ENCODE measurements at regions not wholly inside any gene's neighbourhood (a gene's known extent, or its start where the extent isn't known, plus 50 kb on each side); places are given as distances from the start of the nearest gene placed in this dataset.

DNA sequence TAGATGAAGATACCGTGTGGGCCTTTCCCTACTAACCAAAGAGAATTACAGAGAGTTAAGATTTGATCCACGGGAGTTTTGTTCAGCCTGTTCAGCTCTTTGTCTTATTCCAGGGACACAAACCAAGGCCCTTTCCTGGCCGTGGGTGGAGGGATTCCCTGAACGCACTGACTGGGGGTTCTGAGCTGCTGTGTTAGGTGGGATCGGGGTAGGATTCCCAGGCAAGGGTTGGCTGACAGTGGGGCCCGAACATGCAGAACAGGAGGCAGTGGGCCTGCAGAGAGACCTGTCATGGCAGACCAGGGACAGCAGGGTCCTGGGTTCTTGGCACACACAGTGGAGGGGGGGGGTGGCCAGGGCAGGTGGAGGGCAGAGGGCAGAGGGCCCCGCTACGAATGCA lies 89.5 kb upstream of the MKI67 start:
- Histone ChIP-seq H3K9ac (ENCODE audit: low read length) (no peak overlapping the region), H3K36me3 (ENCODE audit: insufficient read depth, low read length) (no peaks in the 10 kb centered on the region), H3K4me3 (ENCODE audit: low read length) (no peak overlapping the region), H2AFZ (ENCODE audit: low read length) (no peak overlapping the region), H3K79me2 (ENCODE audit: low read length) (no peaks in the 10 kb centered on the region), H3K4me1 (ENCODE audit: low read length) (peaks cover 4% of the 10 kb centered on the region), H3K9me3 (ENCODE audit: low read length) (no peaks in the 10 kb centered on the region), H4K20me1 (ENCODE audit: insufficient read depth, low read depth, low read length) (no peaks in the 10 kb centered on the region), H3K4me2 (ENCODE audit: low read depth, low read length, poor library complexity, severe bottlenecking) (no peak overlapping the region), H3K27me3 (ENCODE audit: low read length) (no peaks in the 10 kb centered on the region), H3K27ac (ENCODE audit: low read length) (no peak overlapping the region), H3K9me2 (replicated peaks; ENCODE audit: insufficient read depth, low read length) (no peaks in the 10 kb centered on the region)
- DNase-seq: no peak

DNA sequence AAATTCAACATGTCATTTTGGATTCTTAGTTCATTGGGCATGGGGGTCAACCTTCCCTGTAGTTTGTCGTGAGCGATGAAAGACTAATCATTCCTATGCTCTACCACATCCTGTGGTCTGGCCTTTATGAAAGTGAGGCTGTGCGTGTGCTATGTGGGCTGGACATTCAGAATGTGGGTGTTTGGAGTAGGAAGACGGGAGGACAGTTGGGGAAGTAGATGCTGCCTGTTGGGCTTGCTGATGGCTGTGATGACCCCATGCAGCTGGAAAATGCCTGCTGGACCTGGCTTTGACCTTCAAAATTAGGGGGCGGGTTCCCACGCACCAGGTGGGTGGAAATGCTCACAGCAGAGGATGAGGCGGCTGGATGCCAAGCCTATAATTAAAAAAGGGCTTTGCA lies 90.9 kb upstream of the MKI67 start:
- no peak overlapping the region for H3K4me2 ChIP-seq (ENCODE audit: low read depth, low read length, poor library complexity, severe bottlenecking)
- H3K79me2 ChIP-seq (ENCODE audit: low read length): no peaks in the 10 kb centered on the region
- no peaks in the 10 kb centered on the region for H3K36me3 ChIP-seq (ENCODE audit: insufficient read depth, low read length)
- no peak overlapping the region for H3K9ac ChIP-seq (ENCODE audit: low read length)
- no peaks in the 10 kb centered on the region for H3K9me2 ChIP-seq (replicated peaks; ENCODE audit: insufficient read depth, low read length)
- no peak overlapping the region for H2AFZ ChIP-seq (ENCODE audit: low read length)
- H3K27ac ChIP-seq (ENCODE audit: low read length): no peak overlapping the region
- no peak for DNase-seq
- H3K27me3 ChIP-seq (ENCODE audit: low read length): no peaks in the 10 kb centered on the region
- no peak overlapping the region for H3K4me3 ChIP-seq (ENCODE audit: low read length)
- H4K20me1 ChIP-seq (ENCODE audit: insufficient read depth, low read depth, low read length): no peaks in the 10 kb centered on the region
- no peaks in the 10 kb centered on the region for H3K9me3 ChIP-seq (ENCODE audit: low read length)
- H3K4me1 ChIP-seq (ENCODE audit: low read length): peaks cover 2% of the 10 kb centered on the region

DNA sequence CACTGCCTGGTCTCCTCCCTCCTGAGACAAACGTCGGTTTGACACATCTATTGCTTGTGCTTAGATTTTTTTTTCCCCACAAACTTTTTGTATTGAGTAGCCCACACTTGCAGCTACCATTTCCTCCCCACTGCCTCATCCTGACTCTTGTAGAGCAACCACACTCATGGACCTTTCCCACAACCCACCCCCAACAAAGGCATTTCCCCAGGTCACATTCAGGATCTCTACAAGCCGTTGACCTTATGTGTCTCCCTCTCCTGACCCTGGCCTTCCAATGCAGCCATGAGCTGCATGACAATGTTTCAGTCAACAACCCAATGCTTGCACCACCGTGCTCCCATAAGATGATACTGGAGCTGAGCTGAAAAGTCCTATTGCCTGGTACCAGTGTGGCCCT lies 91.9 kb upstream of the MKI67 start:
- H3K4me1 ChIP-seq (ENCODE audit: low read length): no peaks in the 10 kb centered on the region
- H3K9me2 ChIP-seq (replicated peaks; ENCODE audit: insufficient read depth, low read length): no peaks in the 10 kb centered on the region
- H3K4me3 ChIP-seq (ENCODE audit: low read length): no peak overlapping the region

DNA sequence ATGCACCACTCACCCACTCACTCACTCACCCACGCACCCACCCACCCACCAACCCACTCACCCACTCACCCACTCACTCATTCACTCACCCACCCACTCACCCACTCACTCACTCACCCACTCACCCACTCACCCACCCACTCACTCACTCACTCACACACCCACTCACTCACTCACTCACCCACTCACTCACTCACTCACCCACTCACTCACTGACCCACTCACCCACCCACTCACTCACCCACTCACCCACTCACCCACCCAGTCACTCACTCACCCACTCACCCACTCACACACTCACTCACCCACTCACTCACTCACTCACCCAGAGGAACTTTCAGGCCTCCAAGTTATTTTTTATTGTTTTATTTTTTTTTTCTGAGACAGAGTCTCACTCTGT lies 93.1 kb upstream of the MKI67 start:
- Histone ChIP-seq H3K9me2 (replicated peaks; ENCODE audit: insufficient read depth, low read length) (no peaks in the 10 kb centered on the region), H4K20me1 (ENCODE audit: insufficient read depth, low read depth, low read length) (no peaks in the 10 kb centered on the region), H3K79me2 (ENCODE audit: low read length) (no peaks in the 10 kb centered on the region), H3K4me1 (ENCODE audit: low read length) (no peaks in the 10 kb centered on the region), H3K36me3 (ENCODE audit: insufficient read depth, low read length) (no peaks in the 10 kb centered on the region), H3K9ac (ENCODE audit: low read length) (no peak overlapping the region), H3K4me3 (ENCODE audit: low read length) (no peak overlapping the region), H3K27me3 (ENCODE audit: low read length) (no peaks in the 10 kb centered on the region), H3K9me3 (ENCODE audit: low read length) (no peaks in the 10 kb centered on the region), H3K4me2 (ENCODE audit: low read depth, low read length, poor library complexity, severe bottlenecking) (no peak overlapping the region), H2AFZ (ENCODE audit: low read length) (no peak overlapping the region), H3K27ac (ENCODE audit: low read length) (no peak overlapping the region)
- DNase-seq: no peak

More for the DNA sequence above, 91.9 kb upstream of the MKI67 start:
- no peak for DNase-seq
- Histone ChIP-seq H3K79me2 (ENCODE audit: low read length) (no peaks in the 10 kb centered on the region), H3K36me3 (ENCODE audit: insufficient read depth, low read length) (no peaks in the 10 kb centered on the region), H3K9me3 (ENCODE audit: low read length) (no peaks in the 10 kb centered on the region), H3K4me2 (ENCODE audit: low read depth, low read length, poor library complexity, severe bottlenecking) (no peak overlapping the region), H3K27me3 (ENCODE audit: low read length) (no peaks in the 10 kb centered on the region), H3K27ac (ENCODE audit: low read length) (no peak overlapping the region), H3K9ac (ENCODE audit: low read length) (no peak overlapping the region), H4K20me1 (ENCODE audit: insufficient read depth, low read depth, low read length) (no peaks in the 10 kb centered on the region), H2AFZ (ENCODE audit: low read length) (no peak overlapping the region)

DNA sequence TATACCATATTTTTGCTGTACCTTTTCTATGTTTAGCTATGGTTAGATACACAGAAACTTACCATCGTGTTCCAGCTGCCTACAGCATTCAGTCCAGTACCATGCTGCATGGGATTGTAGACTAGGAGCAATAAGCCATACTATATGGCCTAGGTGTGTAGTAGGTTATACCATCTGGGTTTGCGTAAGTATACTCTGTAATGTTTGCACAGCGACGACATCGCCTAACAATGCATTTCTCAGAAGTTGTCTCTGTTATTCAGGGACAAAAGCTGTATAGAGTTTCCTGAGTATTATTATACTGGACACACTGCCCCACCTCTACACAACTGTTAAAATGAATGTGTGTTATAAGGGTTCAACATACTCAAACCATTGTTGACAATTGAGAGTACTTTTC lies 93.8 kb upstream of the MKI67 start:
- Histone ChIP-seq H3K4me3 (ENCODE audit: low read length) (no peak overlapping the region), H3K9me2 (replicated peaks; ENCODE audit: insufficient read depth, low read length) (no peaks in the 10 kb centered on the region), H3K4me1 (ENCODE audit: low read length) (no peaks in the 10 kb centered on the region), H3K4me2 (ENCODE audit: low read depth, low read length, poor library complexity, severe bottlenecking) (no peak overlapping the region), H4K20me1 (ENCODE audit: insufficient read depth, low read depth, low read length) (no peaks in the 10 kb centered on the region), H3K79me2 (ENCODE audit: low read length) (no peaks in the 10 kb centered on the region), H3K9ac (ENCODE audit: low read length) (no peak overlapping the region), H3K36me3 (ENCODE audit: insufficient read depth, low read length) (no peaks in the 10 kb centered on the region), H3K27me3 (ENCODE audit: low read length) (no peaks in the 10 kb centered on the region), H3K9me3 (ENCODE audit: low read length) (no peaks in the 10 kb centered on the region), H2AFZ (ENCODE audit: low read length) (no peak overlapping the region), H3K27ac (ENCODE audit: low read length) (no peak overlapping the region)
- DNase-seq: no peak

DNA sequence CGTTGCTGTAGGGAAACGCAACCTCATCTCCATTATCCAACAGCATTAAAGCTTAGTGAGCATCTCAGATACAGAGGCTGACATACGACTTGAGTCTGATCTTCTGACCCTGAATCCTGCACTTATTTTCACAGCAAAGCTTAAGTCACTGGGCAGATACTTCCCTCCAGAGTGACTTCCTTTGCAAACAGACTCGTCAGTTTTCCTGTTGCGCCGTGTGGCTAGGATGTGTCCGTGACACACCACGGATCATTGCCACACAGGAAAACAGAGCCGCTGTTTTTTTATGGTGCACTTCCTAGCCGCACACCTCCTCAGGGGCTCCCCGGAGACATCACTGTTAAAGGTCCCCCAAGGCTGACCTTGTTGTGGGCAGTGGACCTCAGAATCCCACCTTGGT lies 94.9 kb upstream of the MKI67 start:
- no peaks in the 10 kb centered on the region for H3K9me3 ChIP-seq (ENCODE audit: low read length)
- H3K4me1 ChIP-seq (ENCODE audit: low read length): no peaks in the 10 kb centered on the region
- no peaks in the 10 kb centered on the region for H3K36me3 ChIP-seq (ENCODE audit: insufficient read depth, low read length)
- no peaks in the 10 kb centered on the region for H3K9me2 ChIP-seq (replicated peaks; ENCODE audit: insufficient read depth, low read length)
- no peak overlapping the region for H3K27ac ChIP-seq (ENCODE audit: low read length)
- H3K9ac ChIP-seq (ENCODE audit: low read length): no peak overlapping the region
- H3K4me3 ChIP-seq (ENCODE audit: low read length): no peak overlapping the region
- H4K20me1 ChIP-seq (ENCODE audit: insufficient read depth, low read depth, low read length): no peaks in the 10 kb centered on the region
- no peaks in the 10 kb centered on the region for H3K27me3 ChIP-seq (ENCODE audit: low read length)
- DNase-seq: no peak
- no peak overlapping the region for H2AFZ ChIP-seq (ENCODE audit: low read length)
- no peak overlapping the region for H3K4me2 ChIP-seq (ENCODE audit: low read depth, low read length, poor library complexity, severe bottlenecking)
- H3K79me2 ChIP-seq (ENCODE audit: low read length): no peaks in the 10 kb centered on the region

DNA sequence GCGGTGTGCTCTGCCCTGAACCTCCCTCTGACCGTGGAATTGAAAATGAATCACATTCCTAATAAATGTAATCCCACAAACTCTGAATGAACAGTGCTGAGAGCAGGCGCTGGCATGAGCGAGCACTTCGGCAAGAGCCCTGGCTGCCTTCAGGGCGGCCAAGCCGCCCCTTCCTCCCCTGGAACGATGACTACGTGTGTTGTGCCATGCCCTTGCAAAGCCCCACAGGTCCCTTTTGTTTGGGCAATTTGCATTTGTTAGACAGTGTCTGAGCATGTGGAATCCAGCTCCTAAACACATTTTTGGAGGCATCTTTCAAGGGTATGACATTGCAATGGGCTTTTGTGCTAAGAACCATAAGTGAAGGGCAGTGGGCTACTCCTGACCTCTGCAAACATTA lies 95.6 kb upstream of the MKI67 start:
- no peak overlapping the region for H3K4me2 ChIP-seq (ENCODE audit: low read depth, low read length, poor library complexity, severe bottlenecking)

DNA sequence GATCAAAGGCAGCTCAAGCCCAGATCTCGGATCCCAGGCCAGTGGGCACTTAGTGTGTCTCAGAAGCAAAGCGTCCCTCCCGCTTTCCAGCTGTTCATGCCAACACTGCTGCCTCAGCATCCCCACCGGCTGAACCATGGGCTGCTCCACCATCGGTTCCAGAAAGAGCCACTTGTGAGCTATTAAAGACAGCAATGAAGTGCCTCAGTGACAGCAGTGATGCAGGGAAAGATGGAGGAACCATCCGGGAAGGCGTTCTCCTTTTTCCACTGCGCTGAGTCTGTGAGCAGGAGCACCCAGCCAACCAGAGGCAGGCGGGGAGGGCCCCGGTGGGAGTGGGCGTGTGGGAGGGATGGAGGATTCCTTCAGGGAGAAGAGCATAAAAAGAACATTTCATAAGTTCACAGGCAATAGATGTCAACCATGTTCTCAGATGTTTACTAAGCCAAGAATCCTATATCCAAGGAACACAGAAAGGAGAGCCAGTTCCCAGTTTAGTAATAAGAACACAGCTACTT lies 96.2 kb upstream of the MKI67 start:
- no peaks in the 10 kb centered on the region for H3K27me3 ChIP-seq (ENCODE audit: low read length)
- no peaks in the 10 kb centered on the region for H4K20me1 ChIP-seq (ENCODE audit: insufficient read depth, low read depth, low read length)
- DNase-seq: no peak
- no peak overlapping the region for H2AFZ ChIP-seq (ENCODE audit: low read length)
- H3K4me3 ChIP-seq (ENCODE audit: low read length): no peak overlapping the region
- no peak overlapping the region for H3K9ac ChIP-seq (ENCODE audit: low read length)
- H3K9me2 ChIP-seq (replicated peaks; ENCODE audit: insufficient read depth, low read length): no peaks in the 10 kb centered on the region
- H3K79me2 ChIP-seq (ENCODE audit: low read length): no peaks in the 10 kb centered on the region
- H3K4me1 ChIP-seq (ENCODE audit: low read length): no peaks in the 10 kb centered on the region
- H3K27ac ChIP-seq (ENCODE audit: low read length): no peak overlapping the region
- H3K36me3 ChIP-seq (ENCODE audit: insufficient read depth, low read length): no peaks in the 10 kb centered on the region
- H3K9me3 ChIP-seq (ENCODE audit: low read length): no peaks in the 10 kb centered on the region
- no peak overlapping the region for H3K4me2 ChIP-seq (ENCODE audit: low read depth, low read length, poor library complexity, severe bottlenecking)

More for the DNA sequence above, 95.6 kb upstream of the MKI67 start:
- Histone ChIP-seq H3K36me3 (ENCODE audit: insufficient read depth, low read length) (no peaks in the 10 kb centered on the region), H3K4me1 (ENCODE audit: low read length) (no peaks in the 10 kb centered on the region), H3K9me2 (replicated peaks; ENCODE audit: insufficient read depth, low read length) (no peaks in the 10 kb centered on the region), H3K27ac (ENCODE audit: low read length) (no peak overlapping the region), H4K20me1 (ENCODE audit: insufficient read depth, low read depth, low read length) (no peaks in the 10 kb centered on the region), H3K9ac (ENCODE audit: low read length) (no peak overlapping the region), H3K27me3 (ENCODE audit: low read length) (no peaks in the 10 kb centered on the region), H2AFZ (ENCODE audit: low read length) (no peak overlapping the region), H3K9me3 (ENCODE audit: low read length) (no peaks in the 10 kb centered on the region), H3K79me2 (ENCODE audit: low read length) (no peaks in the 10 kb centered on the region), H3K4me3 (ENCODE audit: low read length) (no peak overlapping the region)
- DNase-seq: no peak

DNA sequence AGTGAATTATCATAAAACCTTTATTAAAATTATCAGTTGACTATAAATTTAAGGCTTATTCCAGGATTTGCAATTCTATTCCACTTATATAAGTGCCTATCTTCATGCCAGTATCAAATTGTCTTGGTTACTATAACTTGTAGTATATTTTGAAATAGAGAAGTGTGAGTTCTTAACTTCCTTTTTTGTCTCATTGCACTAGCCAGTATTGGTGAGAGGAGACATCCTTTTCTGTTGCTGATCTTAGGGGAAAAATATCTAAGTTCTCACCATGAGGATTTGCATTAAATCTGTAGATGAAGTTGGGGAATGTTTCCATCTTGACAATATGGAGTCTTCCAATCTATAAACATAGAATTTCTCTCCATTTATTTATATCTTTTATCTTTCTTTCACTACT lies 104.2 kb upstream of the MKI67 start:
- Histone ChIP-seq H3K9me2 (replicated peaks; ENCODE audit: insufficient read depth, low read length) (no peaks in the 10 kb centered on the region), H3K27me3 (ENCODE audit: low read length) (no peaks in the 10 kb centered on the region), H3K36me3 (ENCODE audit: insufficient read depth, low read length) (no peaks in the 10 kb centered on the region), H2AFZ (ENCODE audit: low read length) (no peak overlapping the region), H3K4me3 (ENCODE audit: low read length) (no peak overlapping the region), H3K9me3 (ENCODE audit: low read length) (peaks cover 5% of the 10 kb centered on the region; the same call in 1 of the 2 replicates), H4K20me1 (ENCODE audit: insufficient read depth, low read depth, low read length) (no peaks in the 10 kb centered on the region), H3K4me1 (ENCODE audit: low read length) (peaks cover 4% of the 10 kb centered on the region; the same call in 1 of the 2 replicates), H3K79me2 (ENCODE audit: low read length) (no peaks in the 10 kb centered on the region), H3K9ac (ENCODE audit: low read length) (no peak overlapping the region), H3K4me2 (ENCODE audit: low read depth, low read length, poor library complexity, severe bottlenecking) (no peak overlapping the region), H3K27ac (ENCODE audit: low read length) (no peak overlapping the region)
- peak; percentile 42 for DNase-seq
